ENCODE measurements at regions not wholly inside any gene's neighbourhood (a gene's known extent, or its start where the extent isn't known, plus 50 kb on each side); places are given as distances from the start of the nearest gene placed in this dataset.
"Not testable (repeated sequence)": the region's sequence is repeated elsewhere in the genome, so short reads cannot be mapped to it uniquely, and the experiment has no call there.

DNA sequence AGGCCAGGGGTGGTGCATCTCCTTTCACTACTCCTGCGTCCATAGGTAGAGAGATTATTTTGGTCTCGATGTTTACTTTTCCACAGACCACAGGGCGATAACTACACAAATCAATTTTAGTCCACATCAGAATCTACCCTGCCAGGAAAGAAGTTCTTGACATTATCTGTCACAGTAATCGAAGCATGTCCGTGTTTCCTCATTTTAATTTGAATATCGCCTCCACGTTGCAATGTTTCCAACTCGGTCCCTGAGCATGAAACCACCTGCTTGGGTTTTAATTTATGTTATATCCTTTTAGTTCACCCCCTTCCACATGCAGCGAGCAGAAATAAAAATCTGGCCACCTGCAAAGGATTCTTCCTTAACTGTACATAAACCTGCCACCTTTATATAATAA lies 100.1 kb upstream of the ATXN3L start:
- no peak for DNase-seq

GRCh38 chrX:13419276-13419675 lies 99.4 kb upstream of the ATXN3L start:
- no peak for DNase-seq

DNA sequence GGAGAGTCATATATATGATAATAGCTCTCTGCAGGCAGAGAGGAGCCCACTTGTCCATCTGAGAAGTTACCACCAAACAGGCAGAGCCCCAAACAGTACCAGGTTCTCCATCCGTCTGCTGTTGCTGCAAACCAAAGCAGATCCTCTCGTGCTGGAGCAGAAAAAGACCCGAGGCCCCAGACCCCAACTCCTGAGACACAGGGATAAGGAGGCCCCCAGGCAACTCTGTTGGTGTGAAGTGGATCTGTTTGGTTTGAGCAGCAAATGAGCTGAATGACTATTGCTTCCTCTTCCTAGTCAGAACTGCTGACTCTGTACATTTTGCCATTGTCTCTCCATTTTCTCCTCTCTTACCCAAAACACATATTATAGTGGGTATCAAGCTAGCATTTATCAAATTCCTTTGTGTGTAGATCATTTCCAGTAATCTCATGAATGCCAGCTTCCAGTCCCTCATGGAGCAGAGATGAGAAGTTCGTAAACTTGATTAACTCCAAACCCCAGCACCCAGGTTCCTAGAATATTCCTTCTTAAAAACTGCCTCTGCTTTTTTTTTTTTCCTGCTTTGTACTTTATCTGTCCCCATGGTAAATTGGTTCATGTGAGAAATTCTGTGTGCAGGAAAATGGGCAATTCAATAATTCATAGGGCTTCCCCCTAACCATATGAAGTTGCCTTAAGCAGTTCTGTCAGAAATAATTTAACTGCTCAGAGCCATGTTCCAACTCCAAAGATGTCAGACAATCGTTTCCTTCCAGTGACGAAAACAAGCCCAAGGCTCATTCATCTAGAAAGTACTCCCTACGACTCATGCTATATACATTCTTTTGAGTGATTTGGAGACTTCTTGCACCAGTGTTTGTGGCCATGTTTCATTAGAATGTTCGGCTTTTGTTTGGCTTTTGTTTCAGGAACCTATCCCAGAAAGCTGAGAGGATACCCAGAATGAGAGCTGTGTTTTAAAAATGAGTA lies 98.6 kb upstream of the ATXN3L start:
- DNase-seq: no peak

GRCh38 chrX:13415509-13415908 lies 95.7 kb upstream of the ATXN3L start:
- DNase-seq: no peak

GRCh38 chrX:13414006-13414647 lies 94.3 kb upstream of the ATXN3L start:
- DNase-seq: no peak

DNA sequence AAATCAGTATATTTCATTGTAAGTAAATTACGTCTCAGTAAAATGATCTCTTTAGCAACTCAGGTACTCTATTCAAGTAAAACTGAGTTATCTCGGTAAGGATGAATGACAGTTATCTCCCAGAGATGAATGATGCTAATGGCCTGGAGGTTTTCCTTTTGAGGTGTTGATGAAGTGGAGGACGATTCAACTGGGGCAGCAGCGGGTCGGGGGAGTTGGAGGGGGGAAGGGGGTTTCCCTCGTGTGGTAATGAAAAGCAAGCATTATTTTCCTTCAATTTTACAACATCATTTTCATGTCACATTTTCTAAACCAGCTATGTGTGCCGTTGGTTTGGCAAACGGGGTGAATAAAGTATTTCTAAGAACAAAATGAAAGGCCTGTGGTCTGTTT lies 92.4 kb upstream of the ATXN3L start:
- DNase-seq: peak in 1 of 2 experiments; percentile 7

DNA sequence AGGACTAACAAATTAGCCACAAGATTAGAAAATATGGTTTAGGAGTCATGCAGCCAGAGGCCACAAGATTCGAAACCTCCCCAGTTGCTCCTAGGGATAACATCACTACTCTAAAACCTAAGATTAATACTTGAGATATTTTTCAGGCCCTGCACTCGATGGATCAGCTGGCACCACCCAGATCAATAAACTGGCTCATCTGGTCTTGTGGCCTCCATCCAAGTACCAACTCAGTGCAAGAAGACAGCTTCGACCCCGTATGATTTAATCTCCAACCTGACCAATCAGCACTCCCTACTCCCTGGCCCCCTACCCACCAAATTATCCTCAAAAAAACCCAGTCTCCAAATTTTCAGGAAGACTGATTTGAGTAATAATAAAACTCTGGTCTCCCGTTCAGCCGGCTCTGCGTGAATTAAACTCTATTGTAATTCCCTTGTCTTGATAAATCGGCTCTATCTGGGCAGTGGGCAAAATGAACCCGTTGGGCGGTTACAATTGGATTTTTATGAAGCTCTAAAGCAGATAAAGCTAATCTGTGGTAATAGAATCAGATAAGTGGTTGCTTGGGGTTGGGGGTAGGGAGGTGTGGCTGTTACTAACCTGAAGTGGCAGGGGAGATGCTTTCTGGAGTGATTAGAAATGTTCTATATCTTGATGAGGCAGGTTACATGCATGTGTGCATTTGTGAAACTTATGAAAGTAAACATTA lies 91.8 kb upstream of the ATXN3L start:
- DNase-seq: peak; percentile 61 to 68

GRCh38 chrX:13408599-13408998 lies 88.7 kb upstream of the ATXN3L start:
- DNase-seq: not testable (repeated sequence)

- peak; percentile 77 to 92 for DNase-seq
These were observed 84.9 kb upstream of the ATXN3L start for GRCh38 chrX:13404777-13405176.

DNA sequence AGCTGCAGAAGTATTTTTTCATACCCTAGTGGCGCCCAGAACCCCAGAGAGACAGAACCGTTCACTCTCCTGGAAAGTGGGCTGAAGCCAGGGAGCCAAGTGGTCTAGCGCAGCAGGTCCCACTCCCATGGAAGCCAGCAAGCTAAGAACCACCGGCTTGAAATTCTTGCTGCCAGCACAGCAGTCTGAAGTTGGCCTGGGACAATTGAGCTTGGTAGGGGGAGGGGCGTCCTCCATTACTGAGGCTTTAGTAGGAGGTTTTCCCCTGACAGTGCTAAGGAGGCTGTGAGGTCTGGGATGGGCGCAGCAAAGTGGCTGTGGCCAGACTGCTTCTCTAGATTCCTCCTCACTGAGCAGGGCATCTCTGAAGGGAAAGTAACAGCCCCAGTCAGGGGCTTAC lies 84.5 kb upstream of the ATXN3L start:
- no peak for DNase-seq

DNA sequence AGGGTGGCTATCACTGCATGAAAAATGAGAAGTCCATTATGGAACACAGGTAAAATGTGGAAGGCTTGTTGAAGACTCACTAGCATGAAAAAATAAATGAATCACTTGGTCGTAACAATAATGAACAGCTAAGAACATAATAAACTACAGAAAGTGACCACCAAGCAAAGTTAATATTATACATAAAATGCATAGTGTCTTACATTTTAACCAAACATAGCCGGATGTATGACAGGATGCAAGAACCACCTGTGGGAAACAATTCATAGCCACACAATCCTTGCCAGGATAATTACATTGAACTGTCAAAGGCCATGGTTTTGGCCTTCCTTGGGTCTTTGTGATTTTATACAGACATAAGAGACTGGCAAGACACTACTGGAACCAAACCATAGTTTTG lies 81.9 kb upstream of the ATXN3L start:
- no peak for DNase-seq

DNA sequence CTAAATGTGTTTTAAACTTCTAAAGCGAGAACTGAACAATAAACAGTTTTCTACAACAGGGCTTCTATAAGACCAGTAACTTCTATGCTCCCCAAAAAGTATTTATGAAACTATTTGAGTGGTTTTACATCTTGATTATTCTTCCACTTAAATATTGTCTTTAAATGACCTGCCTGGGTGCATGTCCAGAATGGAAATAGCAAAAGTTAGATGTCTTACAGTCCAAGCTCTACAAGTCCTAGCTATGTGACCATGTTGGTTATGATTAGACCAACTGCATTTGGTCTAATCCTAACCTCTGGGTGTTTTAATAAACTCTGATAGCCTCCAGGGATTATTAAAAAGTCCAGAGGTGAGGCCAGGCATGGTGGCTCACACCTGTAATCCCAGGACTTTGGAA lies 79.0 kb upstream of the ATXN3L start:
- no peak for DNase-seq

DNA sequence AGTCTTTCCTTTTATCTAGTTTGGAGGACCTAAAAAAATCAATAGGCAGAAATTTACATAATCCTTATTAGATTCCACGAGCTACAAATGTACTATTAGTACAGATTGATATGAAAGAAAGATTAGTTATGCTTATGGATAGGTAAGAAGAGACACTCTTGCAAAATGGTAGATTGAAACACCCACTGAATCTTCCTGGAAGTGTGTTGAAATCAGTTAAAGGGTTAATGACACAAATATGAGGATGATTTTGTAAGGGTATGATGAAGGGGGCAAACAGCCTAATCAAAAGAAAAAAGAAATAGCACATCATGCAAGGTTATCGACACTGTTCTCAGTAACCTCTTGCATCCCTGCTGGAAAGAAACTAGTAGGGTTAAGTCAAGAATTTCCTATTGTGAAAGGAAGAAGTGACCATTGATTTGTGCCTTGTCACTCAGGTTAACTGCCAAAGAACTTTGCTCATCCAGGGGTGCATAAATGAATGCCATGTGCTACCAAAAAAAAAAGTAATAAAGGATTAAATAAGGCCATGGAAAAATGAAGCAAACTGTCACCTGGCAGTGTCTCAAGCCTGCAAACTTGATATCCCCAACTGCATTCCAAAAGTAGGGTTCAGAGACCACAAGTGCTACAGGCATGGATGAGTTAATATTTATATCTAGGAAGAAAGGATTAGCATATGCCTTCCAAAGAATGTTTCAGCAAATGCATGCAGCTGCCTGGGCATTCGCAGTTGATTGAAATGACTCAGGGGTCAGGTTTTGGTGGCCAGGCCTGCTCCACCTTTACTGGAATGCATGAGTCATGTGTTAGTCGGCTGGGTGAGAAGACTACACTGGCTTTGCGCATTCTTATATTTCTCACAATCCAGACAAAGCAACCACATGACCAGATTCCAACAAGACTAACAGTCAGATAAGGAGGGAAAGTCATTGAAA lies 78.3 kb upstream of the ATXN3L start:
- DNase-seq: no peak

GRCh38 chrX:13396924-13397323 lies 77.1 kb upstream of the ATXN3L start:
- no peak for DNase-seq

DNA sequence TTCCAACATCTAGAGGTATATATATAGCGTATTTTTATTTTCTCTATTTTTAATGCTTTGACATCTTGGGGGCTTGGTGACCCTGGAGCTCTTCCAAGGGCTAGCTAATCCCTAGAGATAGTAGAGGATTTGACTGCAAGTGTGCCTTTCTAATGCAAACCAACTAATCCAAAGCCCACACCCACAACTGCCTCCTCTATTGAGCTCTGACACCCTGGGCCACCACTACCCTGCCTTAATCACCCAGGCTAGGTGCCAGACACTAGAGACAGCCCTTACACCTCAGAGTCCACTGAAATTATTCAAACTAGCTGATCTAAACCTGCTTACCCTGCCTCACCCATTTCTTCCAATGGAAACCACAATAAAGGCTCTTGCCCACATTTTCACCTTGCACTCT lies 69.6 kb upstream of the ATXN3L start:
- DNase-seq: peak; percentile 42 to 48

DNA sequence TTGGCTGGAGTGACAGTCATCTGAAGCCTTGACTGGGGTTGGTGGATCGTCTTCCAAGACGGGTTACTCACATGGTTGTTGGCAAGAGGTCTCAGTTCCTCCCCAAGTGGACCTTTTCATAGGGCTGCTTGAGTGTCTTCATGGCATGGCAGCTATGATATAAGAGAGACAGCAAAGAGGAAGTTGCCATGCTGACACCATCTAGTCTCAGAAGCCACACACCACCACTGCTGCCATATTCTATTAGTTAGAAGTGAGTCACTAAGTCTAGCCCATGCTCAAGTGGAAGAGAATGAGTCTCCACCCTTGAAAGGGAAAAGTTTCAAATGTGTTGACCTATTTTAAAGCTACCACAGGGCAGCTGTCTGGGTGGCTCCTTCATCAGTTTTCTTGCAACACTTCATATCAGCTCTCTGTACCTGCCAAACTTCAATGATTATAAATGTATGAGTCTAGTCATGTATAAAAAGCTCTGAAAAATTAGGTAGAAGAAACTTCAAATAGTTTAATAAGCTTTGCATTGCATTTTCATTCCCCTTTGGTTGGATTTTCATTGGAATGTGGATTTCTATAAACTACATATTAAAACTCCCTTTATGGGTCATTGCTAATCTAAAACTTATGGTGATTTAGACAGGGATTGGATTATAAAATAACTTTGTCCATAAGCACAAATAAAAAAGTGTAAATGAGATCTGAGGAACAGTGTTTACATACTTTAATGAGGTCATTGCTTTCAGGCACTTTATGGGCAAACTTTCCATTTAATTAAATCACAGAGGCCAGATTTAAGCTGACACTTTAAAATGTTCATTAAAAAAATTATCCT lies 68.0 kb upstream of the ATXN3L start:
- peak in 1 of 2 experiments; percentile 2 for DNase-seq

- DNase-seq: no peak
These were observed 66.8 kb upstream of the ATXN3L start for GRCh38 chrX:13386636-13387035.

DNA sequence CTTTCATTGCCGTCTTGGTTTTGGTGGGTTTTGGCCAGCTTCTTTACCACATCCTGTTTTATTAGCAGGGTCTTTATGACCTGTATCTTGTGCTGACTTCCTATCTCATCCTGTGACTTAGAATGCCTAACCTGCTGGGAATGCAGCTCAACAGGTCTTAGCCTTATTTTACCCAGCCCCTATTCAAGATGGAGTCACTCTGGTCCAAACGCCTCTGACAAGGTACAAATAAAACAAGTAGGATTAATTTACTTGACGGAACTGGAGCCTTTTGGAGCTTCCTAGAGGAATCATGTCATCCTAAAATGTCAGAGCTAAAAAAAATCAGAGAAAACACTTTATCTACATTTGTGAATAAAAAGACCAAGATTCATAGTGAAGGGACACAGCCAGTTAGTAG lies 66.2 kb upstream of the ATXN3L start:
- no peak for DNase-seq

- DNase-seq: no peak
These were observed 64.1 kb upstream of the ATXN3L start for GRCh38 chrX:13383907-13384306.

DNA sequence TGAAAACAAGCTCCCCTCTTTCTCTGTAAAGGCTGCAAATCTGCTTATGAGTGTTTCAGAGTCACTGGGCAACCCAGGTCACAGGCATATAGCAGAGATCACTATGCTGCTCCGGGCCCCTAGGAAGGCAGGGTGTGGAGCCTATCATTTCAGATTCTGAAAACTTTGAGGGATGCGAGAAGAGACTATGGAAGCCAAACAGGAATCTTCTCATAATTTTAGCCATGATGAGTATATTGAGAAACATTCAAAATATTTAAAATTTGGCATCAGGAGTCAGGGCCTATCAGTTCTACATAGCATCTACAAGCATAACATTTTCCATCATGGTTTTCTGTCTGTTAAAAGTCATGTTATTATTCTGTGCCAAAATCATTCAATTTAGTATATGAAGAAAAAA lies 61.7 kb upstream of the ATXN3L start:
- DNase-seq: no peak

DNA sequence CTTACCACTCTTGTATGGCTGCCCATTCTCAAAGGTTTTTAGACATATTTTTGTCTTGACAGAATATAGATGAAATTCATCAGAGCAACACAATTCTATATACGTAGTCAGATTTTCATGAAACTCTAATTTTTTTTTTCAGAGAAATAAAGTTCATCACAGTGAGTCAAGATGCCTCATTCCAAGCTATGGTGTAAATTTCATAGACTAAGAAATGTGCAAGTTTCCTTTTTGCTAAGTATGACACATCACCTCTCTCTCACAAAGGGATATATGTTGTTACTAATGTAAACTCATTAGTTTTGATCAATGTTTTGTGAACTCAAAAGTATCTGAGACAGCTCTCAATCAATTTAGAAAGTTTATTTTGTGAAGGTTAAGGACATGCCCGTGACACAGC lies 60.4 kb upstream of the ATXN3L start:
- DNase-seq: no peak

Data from NCI-H524 (cell line).